ENCODE measurements at regions not wholly inside any gene's neighbourhood (a gene's known extent, or its start where the extent isn't known, plus 50 kb on each side); places are given as distances from the start of the nearest gene placed in this dataset.

- FAIRE-seq: no peak
- Histone ChIP-seq H3K36me3 (ENCODE audit: control insufficient read depth in 2 of 2, extremely low read depth in 1 of 2, insufficient read depth in 2 of 2, low read length in 2 of 2) (no peaks in the 10 kb centered on the region), H3K27ac (ENCODE audit: control insufficient read depth, insufficient read depth, low read length) (no peak overlapping the region), H3K9me3 (ENCODE audit: control insufficient read depth, low read depth, low read length) (peaks cover 5% of the 10 kb centered on the region), H3K4me2 (ENCODE audit: control insufficient read depth, extremely low read depth, insufficient read depth, low read depth, low read length) (no peak overlapping the region), H4K20me1 (ENCODE audit: control insufficient read depth, extremely low read depth, insufficient read depth, low read length) (no peaks in the 10 kb centered on the region), H3K4me3 (ENCODE audit: control insufficient read depth in 2 of 3, extremely low read depth in 1 of 3, insufficient read depth in 2 of 3, low read depth in 1 of 3, low read length in 3 of 3) (no peak overlapping the region), H3K79me2 (ENCODE audit: control insufficient read depth, insufficient read depth, low read length) (no peaks in the 10 kb centered on the region), H3K9ac (ENCODE audit: control insufficient read depth, extremely low read depth, insufficient read depth, low read length) (no peak overlapping the region), H3K4me1 (ENCODE audit: control insufficient read depth, extremely low read depth, insufficient read depth, low read length) (no peaks in the 10 kb centered on the region), H3K9me1 (ENCODE audit: control insufficient read depth, extremely low read depth, insufficient read depth, low read length) (no peaks in the 10 kb centered on the region), H2AFZ (ENCODE audit: control insufficient read depth, low read length) (no peak overlapping the region), H3K27me3 (ENCODE audit: control insufficient read depth, extremely low read depth, insufficient read depth, low read length) (no peaks in the 10 kb centered on the region)
- dilution Hi-C loops (cut with MboI; ENCODE audit: extremely low pct_ligation_motif_present, low sequenced_read_pairs): no loop called here
- TF ChIP-seq CTCF (optimal IDR thresholded peaks at IDR 0.05 in 1 of 3, IDR thresholded peaks at IDR 0.05 in 1 of 3, conservative IDR thresholded peaks at IDR 0.05 in 1 of 3; ENCODE audit: extremely low read depth in 1 of 3, insufficient read depth in 2 of 3, low read length in 3 of 3): no peak
- TF ChIP-seq EZH2 (IDR thresholded peaks at IDR 0.05; ENCODE audit: low read length): no peak
- DNase-seq (ENCODE audit: low read depth, low spot score): no peak
Observed at GRCh38 chr18:78246050-78246449, 733.6 kb upstream of the SALL3 start.

GRCh38 chr18:78246588-78246987 is 733.0 kb upstream of the SALL3 start:
- Histone ChIP-seq H3K4me2 (ENCODE audit: control insufficient read depth, extremely low read depth, insufficient read depth, low read depth, low read length) (no peak overlapping the region), H3K27me3 (ENCODE audit: control insufficient read depth, extremely low read depth, insufficient read depth, low read length) (no peaks in the 10 kb centered on the region), H3K27ac (ENCODE audit: control insufficient read depth, insufficient read depth, low read length) (no peak overlapping the region), H2AFZ (ENCODE audit: control insufficient read depth, low read length) (no peak overlapping the region), H3K9me3 (ENCODE audit: control insufficient read depth, low read depth, low read length) (peaks cover 5% of the 10 kb centered on the region), H3K79me2 (ENCODE audit: control insufficient read depth, insufficient read depth, low read length) (no peaks in the 10 kb centered on the region), H4K20me1 (ENCODE audit: control insufficient read depth, extremely low read depth, insufficient read depth, low read length) (no peaks in the 10 kb centered on the region), H3K4me3 (ENCODE audit: control insufficient read depth in 2 of 3, extremely low read depth in 1 of 3, insufficient read depth in 2 of 3, low read depth in 1 of 3, low read length in 3 of 3) (no peak overlapping the region), H3K4me1 (ENCODE audit: control insufficient read depth, extremely low read depth, insufficient read depth, low read length) (no peaks in the 10 kb centered on the region), H3K9ac (ENCODE audit: control insufficient read depth, extremely low read depth, insufficient read depth, low read length) (no peak overlapping the region), H3K36me3 (ENCODE audit: control insufficient read depth in 2 of 2, extremely low read depth in 1 of 2, insufficient read depth in 2 of 2, low read length in 2 of 2) (no peaks in the 10 kb centered on the region), H3K9me1 (ENCODE audit: control insufficient read depth, extremely low read depth, insufficient read depth, low read length) (no peaks in the 10 kb centered on the region)
- no peak for TF ChIP-seq CTCF (optimal IDR thresholded peaks at IDR 0.05 in 1 of 3, IDR thresholded peaks at IDR 0.05 in 1 of 3, conservative IDR thresholded peaks at IDR 0.05 in 1 of 3; ENCODE audit: extremely low read depth in 1 of 3, insufficient read depth in 2 of 3, low read length in 3 of 3)
- TF ChIP-seq EZH2 (IDR thresholded peaks at IDR 0.05; ENCODE audit: low read length): no peak
- FAIRE-seq (no peak), DNase-seq (ENCODE audit: low read depth, low spot score) (no peak)
- dilution Hi-C loops (cut with MboI; ENCODE audit: extremely low pct_ligation_motif_present, low sequenced_read_pairs): no loop called here

Data from keratinocyte (primary cell).